HEK293 (cell line): ENCODE measurements at regions not wholly inside any gene's neighbourhood (a gene's known extent, or its start where the extent isn't known, plus 50 kb on each side); places are given as distances from the start of the nearest gene placed in this dataset.

Experiments
- CTCF ChIA-PET: fragments of 350-600 bp; formaldehyde crosslinking; extraction: SDS; loops from one replicate; lab custom pipeline; 2021; ENCODE audit warnings: antibody characterized with exemption; lab: Yijun Ruan, JAX
- POLR2A ChIA-PET: fragments of 300-600 bp; formaldehyde crosslinking; extraction: SDS; loops from one replicate; lab custom pipeline; 2020; ENCODE audit warnings: antibody characterized with exemption, inconsistent platforms; lab: Yijun Ruan, JAX
- H3K27ac ChIP-seq: fragments of 200-500 bp; sonication (Bioruptor generic); 2 replicates; pipeline ENCODE4 v1.5.1; 2014; ENCODE audit warnings: low read depth, low read length, control low read depth, inconsistent platforms; ENCODE audit errors: extremely low read depth
- H3K36me3 ChIP-seq, 2 experiments: fragments of 200-500 bp in 1 of 2; sonication (Bioruptor generic) in 1 of 2; 1 replicate in 1 of 2; 2 replicates in 1 of 2; pipeline ENCODE4 v1.5.1; 2014 to 2017; ENCODE audit warnings: inconsistent platforms in 2 of 2, low read length in 2 of 2; ENCODE audit not compliant: control insufficient read depth in 2 of 2, insufficient read depth in 1 of 2
- H3K4me1 ChIP-seq: fragments of 200-500 bp; sonication (Bioruptor generic); 2 replicates; pipeline ENCODE4 v1.5.1; 2014; ENCODE audit warnings: mild to moderate bottlenecking, low read length, inconsistent platforms; ENCODE audit not compliant: control insufficient read depth, insufficient read depth
- H3K4me3 ChIP-seq: 2 replicates; pipeline ENCODE4 v1.5.1; 2011; ENCODE audit warnings: low read depth, mild to moderate bottlenecking, control low read depth, low read length, moderate library complexity
- H3K9me3 ChIP-seq: fragments of 200-500 bp; sonication (Bioruptor generic); 2 replicates; pipeline ENCODE4 v1.5.1; 2014; ENCODE audit warnings: low read depth, low read length, inconsistent platforms; ENCODE audit not compliant: control insufficient read depth, insufficient read depth
- HOXA7 ChIP-seq: sonication (generic); formaldehyde crosslinking; IDR thresholded peaks from 2 replicates; pipeline ENCODE4 v1.8.1; 2022; ENCODE audit warnings: missing genetic modification reagents, borderline replicate concordance
- HOXD13 ChIP-seq: sonication (generic); formaldehyde crosslinking; IDR thresholded peaks from 2 replicates; pipeline ENCODE4 v1.8.0; 2022; ENCODE audit warnings: missing genetic modification reagents, borderline replicate concordance
- KLF10 ChIP-seq: fragments of 450-650 bp; IDR thresholded peaks from 2 replicates; pipeline ENCODE4 v1.5.1; 2018; ENCODE audit warnings: missing biosample characterization, mild to moderate bottlenecking, missing genetic modification characterization
- PRDM2 ChIP-seq: fragments of 450-650 bp; formaldehyde crosslinking; IDR thresholded peaks from 2 replicates; pipeline ENCODE4 v1.5.1; 2016; ENCODE audit warnings: missing biosample characterization, missing genetic modification characterization, borderline replicate concordance
- SP3 ChIP-seq: fragments of 450-650 bp; formaldehyde crosslinking; IDR thresholded peaks from 2 replicates; pipeline ENCODE4 v1.5.1; 2016; ENCODE audit warnings: missing biosample characterization, missing genetic modification characterization
- ZBTB1 ChIP-seq: fragments of 450-650 bp; formaldehyde crosslinking; IDR thresholded peaks from 2 replicates; pipeline ENCODE4 v1.5.1; 2016; ENCODE audit warnings: missing biosample characterization, missing genetic modification characterization
- ZBTB48 ChIP-seq: fragments of 450-650 bp; formaldehyde crosslinking; IDR thresholded peaks from 2 replicates; pipeline ENCODE4 v1.5.1; 2016; ENCODE audit warnings: missing biosample characterization, missing genetic modification characterization
- ZNF132 ChIP-seq: fragments of 450-650 bp; formaldehyde crosslinking; IDR thresholded peaks from 2 replicates; pipeline ENCODE4 v1.5.1; 2017; ENCODE audit warnings: missing biosample characterization, missing genetic modification characterization, borderline replicate concordance
- ZNF133 ChIP-seq: fragments of 450-650 bp; formaldehyde crosslinking; IDR thresholded peaks from 2 replicates; pipeline ENCODE4 v1.5.1; 2016; ENCODE audit warnings: missing biosample characterization, missing genetic modification characterization
- ZNF184 ChIP-seq: fragments of 450-650 bp; IDR thresholded peaks from 2 replicates; pipeline ENCODE4 v1.5.1; 2018; ENCODE audit warnings: missing biosample characterization, mild to moderate bottlenecking, missing genetic modification characterization
- ZNF274 ChIP-seq, 2 experiments: fragments of 200-500 bp in 1 of 2; fragments of 450-650 bp in 1 of 2; sonication (Bioruptor generic) in 1 of 2; formaldehyde crosslinking in 1 of 2; IDR thresholded peaks; 2 replicates each; pipeline versions ENCODE4 v1.5.1 to v1.6.1; 2014 to 2016; ENCODE audit warnings: borderline replicate concordance in 1 of 2, inconsistent platforms in 1 of 2, low read length in 1 of 2, missing biosample characterization in 1 of 2, missing genetic modification characterization in 1 of 2
- ZNF341 ChIP-seq: fragments of 450-650 bp; formaldehyde crosslinking; IDR thresholded peaks from 2 replicates; pipeline ENCODE4; 2016; ENCODE audit warnings: low read depth, missing biosample characterization, missing genetic modification characterization
- ZNF391 ChIP-seq: fragments of 450-650 bp; formaldehyde crosslinking; IDR thresholded peaks from 2 replicates; pipeline ENCODE4 v1.5.1; 2016; ENCODE audit warnings: low read depth, missing biosample characterization, missing genetic modification characterization, borderline replicate concordance
- ZNF521 ChIP-seq: fragments of 450-650 bp; formaldehyde crosslinking; IDR thresholded peaks from 2 replicates; pipeline ENCODE4 v1.5.1; 2017; ENCODE audit warnings: missing biosample characterization, mild to moderate bottlenecking, missing genetic modification characterization
- ZNF670 ChIP-seq: fragments of 450-650 bp; formaldehyde crosslinking; IDR thresholded peaks from 2 replicates; pipeline ENCODE4 v1.5.1; 2016; ENCODE audit warnings: missing biosample characterization, missing genetic modification characterization, low read depth
- ZNF76 ChIP-seq: fragments of 450-650 bp; formaldehyde crosslinking; IDR thresholded peaks from 2 replicates; pipeline ENCODE4; 2016; ENCODE audit warnings: low read depth, missing biosample characterization, missing genetic modification characterization, borderline replicate concordance
- ZNF830 ChIP-seq: fragments of 450-650 bp; IDR thresholded peaks from 2 replicates; pipeline ENCODE4 v1.5.0; 2018; ENCODE audit warnings: missing biosample characterization, missing genetic modification characterization, low read depth, mild to moderate bottlenecking, moderate library complexity
- ZSCAN23 ChIP-seq: fragments of 450-650 bp; formaldehyde crosslinking; IDR thresholded peaks from 2 replicates; pipeline ENCODE4 v1.5.1; 2016; ENCODE audit warnings: missing biosample characterization, missing genetic modification characterization
- ZSCAN4 ChIP-seq: fragments of 450-650 bp; formaldehyde crosslinking; IDR thresholded peaks from 2 replicates; pipeline ENCODE4 v1.5.1; 2017; ENCODE audit warnings: missing biosample characterization, missing genetic modification characterization
- TF ChIP-seq, protein P1 (sequence below): fragments of 450-650 bp; formaldehyde crosslinking; IDR thresholded peaks from 2 replicates; pipeline ENCODE4 v1.5.1; 2016; ENCODE audit warnings: missing biosample characterization, missing genetic modification characterization, low read depth

DNA sequence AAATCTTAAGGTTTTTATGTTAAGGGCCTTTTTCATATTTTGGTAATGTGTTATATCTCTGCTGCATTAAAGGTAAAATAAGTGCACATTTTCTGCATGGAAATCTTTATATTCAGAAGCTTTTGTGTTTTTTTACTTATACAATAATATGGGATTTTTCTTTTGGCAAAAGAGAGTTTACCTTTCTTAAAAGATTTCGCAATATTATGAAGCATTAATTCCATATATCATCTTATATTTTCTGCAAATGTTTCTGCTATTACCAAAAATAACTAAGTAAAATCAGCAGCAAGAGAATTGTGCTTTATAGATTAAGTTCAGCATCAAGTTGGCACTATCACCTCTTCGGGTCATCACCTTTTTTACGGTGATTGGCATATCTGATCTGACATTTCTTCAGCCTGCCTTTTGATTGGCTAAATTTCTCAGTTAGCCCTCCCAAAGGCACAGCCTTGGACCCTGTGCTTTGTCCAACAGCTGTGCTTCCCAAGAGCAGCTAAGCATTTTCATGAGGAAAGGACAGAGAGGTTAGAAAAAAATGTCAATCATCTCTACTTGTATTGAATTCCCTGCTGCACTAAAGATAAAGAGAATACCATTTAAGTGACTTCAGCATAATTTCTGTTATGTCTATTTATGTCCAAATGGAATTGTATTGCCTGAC lies 767.1 kb upstream of the PRMT6 start (continued):
- TF ChIP-seq, protein P1, sequence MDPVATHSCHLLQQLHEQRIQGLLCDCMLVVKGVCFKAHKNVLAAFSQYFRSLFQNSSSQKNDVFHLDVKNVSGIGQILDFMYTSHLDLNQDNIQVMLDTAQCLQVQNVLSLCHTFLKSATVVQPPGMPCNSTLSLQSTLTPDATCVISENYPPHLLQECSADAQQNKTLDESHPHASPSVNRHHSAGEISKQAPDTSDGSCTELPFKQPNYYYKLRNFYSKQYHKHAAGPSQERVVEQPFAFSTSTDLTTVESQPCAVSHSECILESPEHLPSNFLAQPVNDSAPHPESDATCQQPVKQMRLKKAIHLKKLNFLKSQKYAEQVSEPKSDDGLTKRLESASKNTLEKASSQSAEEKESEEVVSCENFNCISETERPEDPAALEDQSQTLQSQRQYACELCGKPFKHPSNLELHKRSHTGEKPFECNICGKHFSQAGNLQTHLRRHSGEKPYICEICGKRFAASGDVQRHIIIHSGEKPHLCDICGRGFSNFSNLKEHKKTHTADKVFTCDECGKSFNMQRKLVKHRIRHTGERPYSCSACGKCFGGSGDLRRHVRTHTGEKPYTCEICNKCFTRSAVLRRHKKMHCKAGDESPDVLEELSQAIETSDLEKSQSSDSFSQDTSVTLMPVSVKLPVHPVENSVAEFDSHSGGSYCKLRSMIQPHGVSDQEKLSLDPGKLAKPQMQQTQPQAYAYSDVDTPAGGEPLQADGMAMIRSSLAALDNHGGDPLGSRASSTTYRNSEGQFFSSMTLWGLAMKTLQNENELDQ (tag by site-specific recombination) = no peak
- no peak for TF ChIP-seq ZBTB48
- no peak for TF ChIP-seq ZSCAN23 (tag by site-specific recombination)
- no peak for TF ChIP-seq ZSCAN4 (tag by site-specific recombination)

DNA sequence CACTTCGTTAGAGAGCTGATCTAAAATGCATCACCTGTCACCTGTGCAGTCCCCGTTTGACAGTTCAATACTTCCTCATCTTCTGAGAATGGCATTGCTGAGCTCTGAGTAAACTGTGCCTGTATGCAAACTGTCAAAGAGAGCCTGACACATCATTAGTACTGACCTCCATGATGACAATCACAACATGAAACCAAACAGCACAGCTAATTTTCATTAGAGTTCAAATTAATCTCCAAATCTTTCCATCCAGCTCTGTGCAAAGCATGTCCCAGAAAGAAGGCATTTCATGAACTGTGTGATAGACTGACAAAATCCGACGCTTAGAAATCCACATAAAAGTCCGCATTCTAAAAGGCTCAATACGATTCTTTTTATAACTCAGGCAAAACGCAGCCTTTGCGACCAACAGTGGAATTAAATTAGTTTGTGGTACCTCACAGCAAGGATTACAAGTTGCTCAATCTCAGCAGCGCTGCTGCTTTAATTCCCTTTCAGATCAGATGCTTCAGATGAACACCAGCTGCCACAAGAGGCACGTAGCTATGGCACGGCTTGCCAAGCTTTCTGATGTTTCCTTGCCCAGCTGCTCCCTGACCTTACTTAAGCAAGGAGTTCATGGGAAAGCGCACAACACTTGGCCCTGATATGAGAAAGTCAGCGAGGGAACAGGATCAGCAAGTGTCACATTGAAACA lies 765.5 kb upstream of the PRMT6 start:
- POLR2A ChIA-PET = no interaction called here
- H3K4me1 ChIP-seq = no peaks in the 10 kb centered on the region
- no peak overlapping the region for H3K27ac ChIP-seq
- no peak overlapping the region for H3K4me3 ChIP-seq
- no peaks in the 10 kb centered on the region for H3K9me3 ChIP-seq
- CTCF ChIA-PET = no interaction called here
- H3K36me3 ChIP-seq = no peaks in the 10 kb centered on the region
- TF ChIP-seq ZNF391 (tag by site-specific recombination) = no peak
- TF ChIP-seq ZNF521 (tag by site-specific recombination) = no peak
- TF ChIP-seq ZNF133 = no peak
- no peak for TF ChIP-seq HOXA7
- no peak for TF ChIP-seq ZNF76 (tag by site-specific recombination)
- TF ChIP-seq ZNF341 (tag by site-specific recombination) = no peak
- no peak for TF ChIP-seq HOXD13 (CRISPR knock-in tag)
- TF ChIP-seq ZNF274 (IDR thresholded peaks at IDR 0.05; ENCODE audit: low read length) = no peak
- no peak for TF ChIP-seq ZNF274 (tag by site-specific recombination; IDR thresholded peaks at IDR 0.05; ENCODE audit: borderline replicate concordance)
- no peak for TF ChIP-seq ZNF830 (tag by site-specific recombination)
- no peak for TF ChIP-seq ZBTB1
- no peak for TF ChIP-seq SP3
- no peak for TF ChIP-seq KLF10 (tag by site-specific recombination)
- no peak for TF ChIP-seq ZNF670 (tag by site-specific recombination)
- TF ChIP-seq, protein P1 (tag by site-specific recombination) = no peak
- TF ChIP-seq PRDM2 = no peak
- TF ChIP-seq ZNF184 (tag by site-specific recombination) = no peak
- no peak for TF ChIP-seq ZNF132
